ENCODE measurements at regions not wholly inside any gene's neighbourhood (a gene's known extent, or its start where the extent isn't known, plus 50 kb on each side); places are given as distances from the start of the nearest gene placed in this dataset.

DNA sequence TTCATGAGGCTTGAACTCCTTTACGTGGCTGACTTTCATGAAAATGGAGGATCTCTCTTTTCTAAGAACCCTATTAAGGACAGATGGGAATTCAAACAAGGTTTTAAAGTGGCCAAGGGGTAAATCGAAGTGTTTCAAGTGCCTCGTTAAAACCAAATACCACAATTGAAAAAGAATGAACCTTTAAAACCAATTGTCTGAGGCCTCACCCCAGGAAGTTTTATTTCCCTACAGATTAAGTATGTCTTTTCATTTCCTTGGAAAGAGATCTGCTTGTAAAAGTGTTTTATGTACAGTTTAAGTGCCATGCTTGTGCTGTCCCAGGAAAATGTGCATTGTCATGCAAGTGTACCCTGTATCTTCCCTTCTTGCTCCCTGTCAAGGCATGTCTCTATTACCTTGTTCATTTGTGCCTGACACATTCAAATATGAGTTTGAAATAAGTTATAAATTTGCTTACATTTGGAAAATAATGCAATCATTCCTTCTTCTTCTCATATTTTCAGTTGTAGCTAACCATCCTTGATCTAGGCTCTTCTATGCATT, 138.7 kb downstream of the ZPLD1 start:
- WGBS (ENCODE audit: insufficient coverage, insufficient replicate concordance, low lambda C conversion rate, missing lambda C conversion rate) = 53% methylated on average over 3 of the region's 3 CpGs
- in situ Hi-C loops (cut with MboI) = no loop called here
- DNase-seq (ENCODE audit: low read depth, low spot score) = no peak

DNA sequence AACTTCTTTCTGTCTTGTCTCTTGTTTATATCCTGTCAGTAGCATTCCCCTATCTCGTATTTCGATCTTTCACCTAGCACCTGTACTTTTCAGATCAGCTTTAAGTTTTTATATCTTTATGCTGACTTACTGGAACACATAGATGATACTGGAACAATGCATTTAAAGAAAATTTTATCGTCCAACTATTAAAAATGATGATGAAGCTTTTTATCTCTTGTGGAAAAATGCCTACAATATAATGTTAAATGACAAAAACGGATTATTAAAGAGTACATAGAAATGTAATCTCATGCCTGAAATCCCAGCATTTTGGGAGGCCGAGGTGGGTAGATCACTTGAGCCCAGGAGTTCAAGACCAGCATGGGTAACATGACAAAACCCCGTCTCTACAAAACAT, 139.5 kb downstream of the ZPLD1 start:
- intact Hi-C loops (cut with micrococcal nuclease; ENCODE audit: unreplicated experiment) (no loop called here), in situ Hi-C loops (cut with MboI) (no loop called here)
- no peak for DNase-seq (ENCODE audit: low read depth, low spot score)
- BruUV-seq (replicated peaks) = no TSS peak
- Histone ChIP-seq H3K36me3 (ENCODE audit: control insufficient read depth in 2 of 2, insufficient read depth in 2 of 2, low read length in 1 of 2) (no peaks in the 10 kb centered on the region), H3K27me3 (replicated peaks in 1 of 2; ENCODE audit: control insufficient read depth in 2 of 2, insufficient read depth in 2 of 2, low read length in 1 of 2) (no peaks in the 10 kb centered on the region), H2AFZ (ENCODE audit: control insufficient read depth, low read depth, low read length) (no peak overlapping the region), H3K9ac (ENCODE audit: control insufficient read depth, insufficient read depth, low read length) (no peak overlapping the region), H3K4me3 (no peak overlapping the region), H3K79me2 (ENCODE audit: control insufficient read depth, insufficient read depth, low read length) (no peaks in the 10 kb centered on the region), H3K9me3 (replicated peaks; ENCODE audit: control insufficient read depth, insufficient read depth, low read length) (no peaks in the 10 kb centered on the region), H3K4me1 (ENCODE audit: control insufficient read depth, insufficient read depth, low read length) (no peaks in the 10 kb centered on the region), H3K4me2 (ENCODE audit: control insufficient read depth, insufficient read depth) (no peak overlapping the region), H3K27ac (ENCODE audit: control insufficient read depth, insufficient read depth) (no peak overlapping the region), H4K20me1 (ENCODE audit: control insufficient read depth, insufficient read depth) (no peaks in the 10 kb centered on the region)
- 34% methylated on average over 6 of the region's 6 CpGs for WGBS (ENCODE audit: insufficient coverage, insufficient replicate concordance, low lambda C conversion rate, missing lambda C conversion rate)
- ChIA-PET SMC1A (ENCODE audit: uncharacterized antibody, unreplicated experiment) (no interaction called here), POLR2A (no interaction called here), CTCF (interaction anchor here (0.9 kb wide), 1 partner anchor 10 kb away, joined by 4 read pairs; no protein-coding TSS in a partner anchor), RAD21 (ENCODE audit: unreplicated experiment) (no interaction called here)
- no peak for ATAC-seq
- no peak for TF ChIP-seq CHD4 (IDR thresholded peaks at IDR 0.05)
- no peak for TF ChIP-seq DPF2 (IDR thresholded peaks at IDR 0.05)
- no peak for FAIRE-seq

More for the DNA sequence above, 138.7 kb downstream of the ZPLD1 start:
- ChIA-PET POLR2A (no interaction called here), RAD21 (ENCODE audit: unreplicated experiment) (no interaction called here), CTCF (no interaction called here), SMC1A (ENCODE audit: uncharacterized antibody, unreplicated experiment) (no interaction called here)
- Histone ChIP-seq H3K27ac (ENCODE audit: control insufficient read depth, insufficient read depth) (no peak overlapping the region), H3K36me3 (ENCODE audit: control insufficient read depth in 2 of 2, insufficient read depth in 2 of 2, low read length in 1 of 2) (no peaks in the 10 kb centered on the region), H2AFZ (ENCODE audit: control insufficient read depth, low read depth, low read length) (no peak overlapping the region), H3K4me2 (ENCODE audit: control insufficient read depth, insufficient read depth) (no peak overlapping the region), H3K4me1 (ENCODE audit: control insufficient read depth, insufficient read depth, low read length) (no peaks in the 10 kb centered on the region), H3K9ac (ENCODE audit: control insufficient read depth, insufficient read depth, low read length) (no peak overlapping the region), H3K27me3 (replicated peaks in 1 of 2; ENCODE audit: control insufficient read depth in 2 of 2, insufficient read depth in 2 of 2, low read length in 1 of 2) (no peaks in the 10 kb centered on the region), H3K79me2 (ENCODE audit: control insufficient read depth, insufficient read depth, low read length) (no peaks in the 10 kb centered on the region), H3K9me3 (replicated peaks; ENCODE audit: control insufficient read depth, insufficient read depth, low read length) (no peaks in the 10 kb centered on the region), H4K20me1 (ENCODE audit: control insufficient read depth, insufficient read depth) (no peaks in the 10 kb centered on the region), H3K4me3 (no peak overlapping the region)
- no peak for ATAC-seq
- intact Hi-C loops (cut with micrococcal nuclease; ENCODE audit: unreplicated experiment) = no loop called here
- no TSS peak for BruUV-seq (replicated peaks)
- TF ChIP-seq MEF2A (IDR thresholded peaks at IDR 0.05; ENCODE audit: insufficient read depth, low read depth, low read length) = no peak
- TF ChIP-seq RAD51 (IDR thresholded peaks at IDR 0.05) = no peak
- TF ChIP-seq RFX5 (IDR thresholded peaks at IDR 0.05; ENCODE audit: low read depth, low read length) = no peak
- TF ChIP-seq EZH2 (IDR thresholded peaks at IDR 0.05; ENCODE audit: borderline replicate concordance, control insufficient read depth, low read depth, low read length) = no peak
- TF ChIP-seq POLR2AphosphoS5 (IDR thresholded peaks at IDR 0.05; ENCODE audit: low read length) = no peak
- no peak for TF ChIP-seq PAX8 (IDR thresholded peaks at IDR 0.05)
- TF ChIP-seq NFYA (IDR thresholded peaks at IDR 0.05; ENCODE audit: borderline replicate concordance, low read depth, low read length) = no peak
- FAIRE-seq = no peak
